Osteocyte (in vitro differentiated cells): ENCODE measurements at regions not wholly inside any gene's neighbourhood (a gene's known extent, or its start where the extent isn't known, plus 50 kb on each side); places are given as distances from the start of the nearest gene placed in this dataset.

Experiments used
- DNase-seq: peaks from one replicate; pipeline ENCODE4 v3.0.0; 2021; ENCODE audit warnings: mixed read lengths; ENCODE audit not compliant: unreplicated experiment; ENCODE audit errors: extremely low spot score
- H3K27ac Mint-ChIP-seq: one replicate; pipeline ENCODE4 v1.8.0; 2021; ENCODE audit warnings: mild to moderate bottlenecking, mixed read lengths; ENCODE audit not compliant: unreplicated experiment
- H3K27me3 Mint-ChIP-seq: one replicate; pipeline ENCODE4 v1.8.0; 2021; ENCODE audit warnings: mixed read lengths; ENCODE audit not compliant: unreplicated experiment
- H3K36me3 Mint-ChIP-seq: one replicate; pipeline ENCODE4 v1.8.0; 2021; ENCODE audit warnings: mixed read lengths; ENCODE audit not compliant: unreplicated experiment
- H3K4me1 Mint-ChIP-seq: one replicate; pipeline ENCODE4 v1.8.0; 2021; ENCODE audit warnings: mixed read lengths; ENCODE audit not compliant: unreplicated experiment
- H3K4me3 Mint-ChIP-seq: one replicate; pipeline ENCODE4 v1.8.0; 2021; ENCODE audit warnings: mild to moderate bottlenecking, moderate library complexity, mixed read lengths; ENCODE audit not compliant: unreplicated experiment
- H3K9me3 Mint-ChIP-seq: one replicate; pipeline ENCODE4 v1.8.0; 2021; ENCODE audit warnings: mixed read lengths; ENCODE audit not compliant: unreplicated experiment
- TF ChIP-seq, protein P1 (sequence below): fragments of 200-600 bp; sonication (generic); IDR thresholded peaks from 2 replicates; pipeline ENCODE4 v1.5.0; 2021; ENCODE audit warnings: antibody characterized with exemption, mild to moderate bottlenecking, moderate library complexity

DNA sequence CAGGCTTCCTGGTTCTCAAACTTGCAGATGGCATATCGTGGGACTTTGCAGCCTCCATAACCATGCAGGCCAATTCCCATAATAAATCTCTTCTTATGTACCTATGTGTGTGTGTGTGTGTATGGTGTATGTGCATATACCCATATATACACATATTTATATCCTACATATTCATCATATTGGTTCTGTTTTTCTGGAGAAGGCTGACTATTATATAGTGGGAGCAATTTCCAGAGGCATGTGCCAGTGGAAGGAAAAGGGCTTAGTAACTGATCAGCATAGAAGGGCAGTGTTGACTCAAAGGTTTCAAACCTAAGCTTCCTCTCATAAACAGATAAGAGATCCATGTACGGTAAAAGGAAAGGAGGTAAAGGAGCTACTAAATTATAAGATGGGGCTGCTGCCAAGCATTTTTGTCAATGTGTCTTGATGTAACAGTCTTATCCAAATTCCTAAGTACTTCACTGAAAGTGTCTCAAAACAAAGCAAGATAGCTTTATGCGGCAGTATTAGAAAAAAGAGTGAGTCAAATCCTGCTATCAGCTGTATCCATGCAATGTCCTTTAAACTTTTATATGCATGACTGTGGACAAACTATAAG lies 432.1 kb downstream of the TBC1D4 start:
- no peak for DNase-seq
- H3K36me3 Mint-ChIP-seq, result no peaks in the 10 kb centered on the region
- no peak overlapping the region for H3K27ac Mint-ChIP-seq
- TF ChIP-seq, protein P1, sequence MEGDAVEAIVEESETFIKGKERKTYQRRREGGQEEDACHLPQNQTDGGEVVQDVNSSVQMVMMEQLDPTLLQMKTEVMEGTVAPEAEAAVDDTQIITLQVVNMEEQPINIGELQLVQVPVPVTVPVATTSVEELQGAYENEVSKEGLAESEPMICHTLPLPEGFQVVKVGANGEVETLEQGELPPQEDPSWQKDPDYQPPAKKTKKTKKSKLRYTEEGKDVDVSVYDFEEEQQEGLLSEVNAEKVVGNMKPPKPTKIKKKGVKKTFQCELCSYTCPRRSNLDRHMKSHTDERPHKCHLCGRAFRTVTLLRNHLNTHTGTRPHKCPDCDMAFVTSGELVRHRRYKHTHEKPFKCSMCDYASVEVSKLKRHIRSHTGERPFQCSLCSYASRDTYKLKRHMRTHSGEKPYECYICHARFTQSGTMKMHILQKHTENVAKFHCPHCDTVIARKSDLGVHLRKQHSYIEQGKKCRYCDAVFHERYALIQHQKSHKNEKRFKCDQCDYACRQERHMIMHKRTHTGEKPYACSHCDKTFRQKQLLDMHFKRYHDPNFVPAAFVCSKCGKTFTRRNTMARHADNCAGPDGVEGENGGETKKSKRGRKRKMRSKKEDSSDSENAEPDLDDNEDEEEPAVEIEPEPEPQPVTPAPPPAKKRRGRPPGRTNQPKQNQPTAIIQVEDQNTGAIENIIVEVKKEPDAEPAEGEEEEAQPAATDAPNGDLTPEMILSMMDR, result no peak
- no peaks in the 10 kb centered on the region for H3K27me3 Mint-ChIP-seq
- peaks cover 17% of the 10 kb centered on the region for H3K4me1 Mint-ChIP-seq
- H3K9me3 Mint-ChIP-seq, result no peaks in the 10 kb centered on the region
- no peak overlapping the region for H3K4me3 Mint-ChIP-seq

DNA sequence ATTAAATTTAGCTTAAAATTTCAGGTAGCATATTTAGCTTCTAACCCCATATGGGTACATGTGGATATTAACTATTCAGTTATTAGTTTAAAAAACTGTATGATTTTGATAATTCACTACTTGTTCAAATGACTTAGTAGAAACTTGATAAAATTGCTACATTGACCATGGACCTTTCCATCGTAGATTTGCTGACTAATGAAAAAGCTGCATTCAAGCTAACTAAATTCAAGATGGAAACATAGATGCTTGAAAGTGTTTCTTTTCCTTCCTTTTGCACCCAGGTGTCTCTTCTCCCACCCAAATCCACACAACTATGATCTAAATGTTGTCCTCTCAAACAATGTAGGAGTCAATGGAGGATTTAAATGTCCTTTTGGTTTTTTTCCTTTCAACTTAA lies 439.2 kb downstream of the TBC1D4 start:
- Mint-ChIP-seq H3K9me3 (peaks cover 8% of the 10 kb centered on the region), H3K36me3 (no peaks in the 10 kb centered on the region), H3K4me1 (no peaks in the 10 kb centered on the region), H3K27me3 (no peaks in the 10 kb centered on the region), H3K27ac (no peak overlapping the region), H3K4me3 (no peak overlapping the region)
- no peak for DNase-seq
- TF ChIP-seq, protein P1, result no peak

DNA sequence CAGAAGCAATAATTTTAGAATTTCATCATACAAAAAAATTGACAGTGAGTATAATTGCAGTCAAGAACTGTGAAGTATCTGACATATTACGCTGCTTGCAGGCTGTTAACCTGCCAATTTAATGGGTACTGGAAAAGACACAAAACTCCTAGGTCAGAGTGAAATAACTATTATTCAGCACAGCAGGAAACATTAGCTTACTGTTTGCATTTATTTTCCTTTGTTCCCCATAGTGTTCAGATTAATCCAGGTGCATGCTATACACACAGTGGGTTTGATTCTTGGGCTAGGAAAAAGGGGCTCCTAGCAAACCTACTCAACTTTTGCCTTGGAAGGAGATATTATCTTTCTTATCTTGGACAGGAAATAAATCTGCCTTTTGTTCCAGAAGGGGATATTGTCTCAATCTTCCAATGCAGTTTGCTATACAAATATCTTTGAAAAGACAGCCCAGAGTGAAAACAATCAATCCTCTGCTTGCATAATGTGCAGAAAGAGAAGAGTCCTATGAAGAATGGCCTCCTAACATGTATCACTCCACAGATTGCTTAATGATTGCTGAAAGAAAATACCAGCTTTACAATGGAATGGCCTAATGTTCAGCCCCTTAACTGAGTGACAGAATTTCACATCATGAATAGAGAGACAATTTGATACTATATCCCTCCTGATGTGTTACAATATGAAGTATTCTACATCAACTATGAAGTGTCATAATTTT lies 443.4 kb downstream of the TBC1D4 start:
- Mint-ChIP-seq H3K9me3 (peaks cover 22% of the 10 kb centered on the region), H3K27me3 (no peaks in the 10 kb centered on the region), H3K27ac (no peak overlapping the region), H3K36me3 (no peaks in the 10 kb centered on the region), H3K4me1 (no peaks in the 10 kb centered on the region), H3K4me3 (no peak overlapping the region)
- TF ChIP-seq, protein P1, result no peak
- DNase-seq, result no peak

DNA sequence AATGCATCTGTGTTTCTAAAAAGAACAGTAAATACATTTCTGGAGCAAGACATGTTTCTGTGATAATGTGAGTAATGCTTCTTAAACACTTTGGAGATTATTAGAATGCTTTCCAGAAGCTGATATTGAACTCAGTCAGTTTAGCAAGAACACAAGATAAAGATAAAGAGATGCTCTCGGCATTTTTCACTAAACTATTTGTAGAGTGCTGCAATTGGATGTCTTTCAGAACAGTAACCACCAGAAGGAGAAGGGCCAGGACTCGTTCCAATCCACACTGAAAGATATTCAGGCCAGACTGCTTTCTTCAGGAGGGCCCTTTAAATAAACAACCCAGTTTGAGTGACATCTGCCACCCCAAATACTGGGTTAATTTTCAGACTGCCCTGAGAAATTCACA lies 456.0 kb downstream of the TBC1D4 start:
- Mint-ChIP-seq H3K27ac (no peak overlapping the region), H3K4me3 (no peak overlapping the region), H3K4me1 (no peaks in the 10 kb centered on the region), H3K36me3 (no peaks in the 10 kb centered on the region), H3K27me3 (no peaks in the 10 kb centered on the region), H3K9me3 (peaks cover 15% of the 10 kb centered on the region)
- no peak for DNase-seq
- TF ChIP-seq, protein P1, result no peak

DNA sequence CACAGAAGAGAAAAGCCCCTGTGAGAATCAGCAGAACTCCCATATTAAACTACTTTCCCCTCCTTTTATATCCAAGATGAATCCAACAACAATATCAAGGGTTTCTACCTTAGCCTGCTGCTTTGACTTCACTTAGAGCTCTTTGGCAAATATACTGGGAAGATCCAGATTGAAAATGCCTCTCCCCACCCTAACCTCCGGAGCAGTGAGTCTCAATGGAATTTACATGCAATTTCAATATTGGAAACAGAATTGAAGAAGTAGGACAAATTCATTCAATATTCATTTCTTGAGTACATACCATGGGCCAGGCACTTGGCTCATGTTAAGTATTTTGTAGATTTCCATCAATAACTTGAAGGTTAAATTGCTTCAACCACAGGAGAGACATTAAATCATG lies 457.4 kb downstream of the TBC1D4 start:
- no peak overlapping the region for H3K27ac Mint-ChIP-seq
- no peaks in the 10 kb centered on the region for H3K4me1 Mint-ChIP-seq
- TF ChIP-seq, protein P1, result no peak
- no peak overlapping the region for H3K4me3 Mint-ChIP-seq
- peaks cover 8% of the 10 kb centered on the region for H3K9me3 Mint-ChIP-seq
- DNase-seq, result no peak
- no peaks in the 10 kb centered on the region for H3K27me3 Mint-ChIP-seq
- H3K36me3 Mint-ChIP-seq, result no peaks in the 10 kb centered on the region
